Dermis blood vessel endothelial cell (primary cell): ENCODE measurements at regions not wholly inside any gene's neighbourhood (a gene's known extent, or its start where the extent isn't known, plus 50 kb on each side); places are given as distances from the start of the nearest gene placed in this dataset.

ENCODE experiments used
- DNase-seq: peaks from one replicate; pipeline ENCODE4 v3.0.0; 2010

DNA sequence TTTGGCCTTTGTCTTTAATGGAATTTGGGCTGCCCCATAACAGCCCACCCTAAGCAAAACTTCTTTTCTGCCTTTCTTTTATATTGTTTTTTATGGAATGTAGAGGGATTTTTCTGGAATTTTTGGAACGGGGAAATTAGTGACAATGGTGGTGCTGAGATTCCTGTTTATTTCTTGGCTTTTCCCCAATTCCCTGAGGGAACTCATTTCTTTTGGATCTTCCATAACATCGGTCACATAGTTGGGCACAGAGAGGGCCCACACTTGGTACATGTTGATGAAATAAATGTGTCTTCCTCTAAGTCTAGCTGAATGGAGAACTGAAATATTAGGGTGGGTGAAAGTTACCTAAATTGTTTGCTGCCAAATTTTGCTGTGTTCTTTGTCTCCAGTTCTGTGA is 191.6 kb upstream of the TNP1 start:
- DNase-seq = no peak

GRCh38 chr2:217049956-217050355 is 190.1 kb upstream of the TNP1 start:
- DNase-seq = no peak

GRCh38 chr2:217049422-217049821 is 189.6 kb upstream of the TNP1 start:
- no peak for DNase-seq

DNA sequence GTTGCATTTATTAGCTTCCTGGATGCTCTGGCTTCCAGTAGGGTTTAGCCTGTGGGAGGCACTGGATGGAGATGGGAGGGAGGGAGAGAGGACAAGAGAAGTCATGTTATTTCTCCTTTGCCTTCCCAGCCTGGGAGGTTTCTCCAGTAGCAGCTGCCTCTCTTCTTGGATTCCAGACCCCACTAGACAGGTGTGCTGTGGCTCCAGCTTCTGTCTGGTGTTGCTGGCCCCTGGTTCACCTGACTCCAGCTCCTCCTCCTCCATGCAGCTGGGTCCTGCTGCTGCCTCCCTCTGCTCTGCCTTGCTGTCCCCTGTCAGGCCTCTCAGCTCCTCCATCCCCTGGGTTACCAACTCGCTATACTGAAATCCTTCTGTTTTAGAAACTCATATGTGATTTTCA is 188.9 kb upstream of the TNP1 start:
- DNase-seq = no peak

- DNase-seq = no peak
These were observed 187.8 kb upstream of the TNP1 start for GRCh38 chr2:217047631-217048030.

DNA sequence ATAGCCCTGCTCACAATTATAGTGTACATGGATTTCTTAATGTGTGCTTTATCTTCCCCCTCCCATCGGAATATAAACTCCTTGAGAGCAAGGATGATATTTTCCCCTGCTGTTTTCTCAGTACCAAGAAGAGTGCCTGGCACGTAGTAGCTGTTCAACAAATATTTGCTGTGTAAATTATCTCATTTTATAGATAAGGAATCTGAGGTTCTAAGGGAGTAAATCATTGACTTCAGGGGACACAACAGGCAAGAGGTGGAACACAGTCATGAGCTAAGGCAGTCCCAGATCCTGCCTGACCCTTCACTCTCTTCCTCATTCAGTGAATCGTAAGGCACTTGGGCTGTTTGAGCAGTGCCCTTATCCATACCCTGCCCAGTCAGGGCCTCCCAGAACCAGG is 187.3 kb upstream of the TNP1 start:
- DNase-seq = no peak

GRCh38 chr2:217045700-217046475 is 186.0 kb upstream of the TNP1 start:
- DNase-seq = no peak

DNA sequence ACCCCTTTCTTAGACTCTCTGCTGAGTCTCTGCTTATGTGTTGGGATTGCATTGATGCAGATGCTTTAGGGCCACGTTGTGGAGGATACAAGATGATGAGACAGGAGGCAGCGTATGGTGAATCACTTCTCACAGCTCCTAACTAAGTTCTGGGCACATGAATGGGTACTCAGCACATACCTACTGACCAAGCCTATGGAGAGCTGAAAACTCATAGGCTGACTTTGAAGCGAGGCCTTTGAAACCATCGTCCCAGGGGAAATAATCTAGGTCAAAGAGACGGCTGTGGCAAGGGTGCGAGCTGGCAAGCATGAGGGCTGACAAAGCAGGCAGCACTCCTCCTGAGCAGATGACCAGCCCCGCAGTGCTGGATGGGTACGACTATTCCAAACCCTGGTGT is 180.2 kb upstream of the TNP1 start:
- no peak for DNase-seq

DNA sequence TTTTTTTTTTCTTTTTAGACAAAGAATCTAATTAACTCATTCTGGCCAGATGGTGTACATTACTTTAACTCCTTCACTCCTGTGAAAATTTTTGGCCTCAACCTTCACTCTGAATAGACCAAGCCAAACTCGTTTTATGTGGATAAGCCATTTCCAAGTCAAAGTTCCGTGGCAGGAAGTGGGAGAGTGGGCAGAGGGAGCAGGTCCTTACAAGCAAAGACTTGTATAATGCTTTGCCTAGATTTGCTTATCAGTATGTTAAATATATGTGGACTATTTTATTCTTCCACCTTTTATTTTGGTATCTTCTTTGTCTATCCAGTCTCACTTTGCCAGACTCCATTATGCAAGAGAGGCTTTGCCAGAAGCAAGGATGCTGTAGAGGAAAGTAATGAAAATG is 178.1 kb upstream of the TNP1 start:
- DNase-seq = no peak

DNA sequence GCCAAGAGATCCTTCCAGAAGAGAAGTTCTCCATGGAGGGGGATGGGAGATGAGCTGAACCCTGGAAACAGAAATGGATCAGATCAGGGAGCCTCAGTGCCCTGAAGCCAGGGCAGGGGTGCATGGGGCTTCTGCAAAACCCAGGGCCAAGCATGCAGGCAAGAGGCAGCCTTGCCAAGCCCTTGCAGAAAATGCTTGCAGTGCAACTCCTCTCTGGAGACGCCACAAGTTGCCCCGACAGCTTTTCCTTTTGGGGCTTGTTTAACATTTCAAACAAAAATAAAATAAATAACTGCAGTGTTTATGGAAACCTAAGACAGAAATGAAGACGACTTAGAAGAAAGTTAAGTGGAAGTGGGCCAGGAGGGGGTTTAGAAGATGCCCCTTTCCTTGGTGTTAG is 177.5 kb upstream of the TNP1 start:
- DNase-seq = no peak

GRCh38 chr2:217035967-217036366 is 176.1 kb upstream of the TNP1 start:
- DNase-seq = no peak

DNA sequence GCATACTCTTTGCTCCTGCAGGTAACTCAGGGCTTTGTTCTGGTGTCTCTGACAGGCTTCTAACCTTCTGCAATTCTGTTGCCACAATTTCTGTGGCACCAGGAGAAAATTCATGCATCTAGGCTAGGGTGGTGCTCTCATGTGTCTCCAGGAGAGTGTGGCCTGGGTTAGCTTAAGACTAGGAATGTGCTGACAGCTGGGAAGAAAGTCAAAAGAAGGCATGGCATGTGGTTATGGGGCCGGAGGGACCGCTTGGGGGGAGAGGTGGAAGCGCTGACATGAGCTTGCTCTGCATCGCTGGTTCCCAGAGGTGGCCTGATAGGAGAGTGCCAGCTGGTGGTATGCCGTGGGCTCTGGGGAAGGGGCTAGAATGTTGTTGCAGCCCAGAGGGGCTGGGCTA is 173.3 kb upstream of the TNP1 start:
- no peak for DNase-seq

GRCh38 chr2:217031445-217031844 is 171.6 kb upstream of the TNP1 start:
- DNase-seq = no peak

GRCh38 chr2:217030081-217030480 is 170.2 kb upstream of the TNP1 start:
- DNase-seq = no peak

DNA sequence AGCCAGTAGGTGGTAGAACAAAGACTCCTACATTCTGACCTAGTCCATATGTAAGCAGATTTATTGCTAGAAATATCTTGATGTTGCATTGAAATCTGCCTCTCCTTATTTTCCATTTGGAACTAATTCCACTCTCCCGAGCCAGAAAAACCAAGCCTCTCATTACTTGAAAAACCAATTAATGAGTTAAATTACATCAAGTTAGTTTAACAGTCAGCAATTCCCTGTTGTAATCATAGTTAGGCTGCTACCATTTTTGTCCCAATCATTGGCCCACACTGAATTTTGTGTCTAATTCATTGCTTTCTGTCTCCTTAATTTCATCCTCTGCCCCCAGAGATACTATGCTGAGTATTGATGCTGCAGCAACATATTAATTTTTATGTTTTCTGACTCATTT is 168.3 kb upstream of the TNP1 start:
- DNase-seq = no peak

DNA sequence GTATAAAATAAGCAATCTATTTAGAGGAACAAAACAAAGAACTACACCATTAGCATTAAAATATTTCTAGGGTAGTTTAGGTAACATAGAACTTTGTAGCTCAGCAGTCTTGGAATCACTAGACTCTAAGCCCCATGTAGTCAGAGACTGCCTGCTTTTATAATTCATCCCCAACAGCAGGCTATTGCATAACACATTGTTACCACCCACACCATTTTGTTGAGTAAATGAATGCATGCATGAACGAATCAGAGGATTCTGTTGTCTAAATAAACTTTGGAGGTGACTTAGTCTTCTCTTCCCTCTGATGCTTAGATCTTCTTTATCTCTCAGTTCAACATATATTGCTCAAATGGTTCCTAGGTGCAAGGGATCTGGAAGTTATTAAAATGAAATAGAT is 167.6 kb upstream of the TNP1 start:
- no peak for DNase-seq

DNA sequence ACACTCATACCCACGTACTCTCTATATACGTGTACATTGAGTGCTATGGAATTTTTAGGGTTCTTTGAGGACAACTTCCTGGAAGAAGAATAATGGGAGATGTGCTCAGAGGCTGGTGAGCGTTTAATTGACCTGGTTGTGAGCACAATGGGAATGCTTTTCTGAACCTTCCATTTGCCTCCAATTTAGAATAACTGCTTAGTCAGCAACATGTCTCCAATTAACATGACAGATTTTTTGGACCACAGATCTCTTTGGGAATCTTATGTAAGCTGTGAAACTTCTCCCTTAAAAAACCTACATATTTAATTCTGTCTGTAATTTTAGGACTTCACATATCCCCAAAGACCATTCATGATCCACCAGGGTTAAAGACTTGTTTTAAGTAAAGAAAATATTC is 166.7 kb upstream of the TNP1 start:
- no peak for DNase-seq

DNA sequence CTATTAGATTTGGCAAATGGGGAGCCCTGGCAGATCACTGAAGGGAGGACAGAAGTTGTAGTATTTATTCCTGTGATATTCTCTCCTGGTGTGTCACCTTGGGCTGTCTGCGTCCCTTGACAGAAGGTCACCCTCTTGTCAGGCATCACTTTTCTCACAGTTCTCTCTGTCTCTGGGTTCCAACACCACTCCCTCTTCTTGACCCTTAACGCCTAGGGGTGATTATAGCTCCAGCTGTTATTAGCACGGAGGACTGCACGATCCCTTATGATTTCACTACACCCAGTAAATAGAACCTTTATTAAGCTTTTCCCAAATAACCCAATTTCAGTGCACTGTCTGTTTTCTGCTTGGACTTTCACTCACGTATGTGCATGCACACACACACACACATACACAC is 166.3 kb upstream of the TNP1 start:
- no peak for DNase-seq

- DNase-seq = no peak
These were observed 163.7 kb upstream of the TNP1 start for GRCh38 chr2:217023611-217024010.

DNA sequence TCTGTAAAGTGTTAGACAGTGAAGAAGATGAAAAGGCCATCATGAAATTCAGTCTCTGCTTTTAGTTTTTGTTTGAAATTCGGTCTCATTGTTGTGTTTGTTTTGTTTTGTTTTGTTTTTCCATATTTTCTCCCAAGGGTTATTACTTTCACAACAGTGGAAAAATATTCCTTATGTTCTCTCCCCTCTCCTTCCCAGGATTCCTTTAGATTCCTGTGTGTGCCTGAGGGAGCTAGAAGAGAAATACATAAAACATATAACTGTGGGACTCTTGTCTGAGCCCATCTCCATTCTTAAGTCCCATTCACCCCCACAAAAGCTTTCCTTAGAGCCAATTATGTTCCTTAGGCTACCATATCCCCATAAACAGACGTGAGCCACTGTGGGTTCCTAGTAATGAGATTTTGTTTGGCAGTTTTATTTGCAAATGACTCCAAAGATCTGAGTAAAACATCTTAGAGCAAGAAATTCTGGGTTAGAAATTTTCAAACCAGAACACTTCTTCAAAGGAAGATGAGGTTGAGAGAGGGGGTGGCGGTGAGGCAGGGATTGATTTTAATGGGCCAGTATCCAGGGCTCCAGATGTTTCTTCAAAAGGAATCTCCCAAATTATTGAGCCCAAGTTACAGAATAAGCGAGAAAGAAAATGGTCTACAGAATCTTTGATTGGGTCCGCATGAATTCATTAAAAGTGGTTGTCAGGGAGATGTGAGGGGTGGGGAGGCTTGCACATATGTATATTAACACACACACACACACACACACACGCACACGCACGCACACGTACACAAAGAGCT is 157.8 kb upstream of the TNP1 start:
- DNase-seq = no peak

GRCh38 chr2:217016796-217017419 is 157.0 kb upstream of the TNP1 start:
- no peak for DNase-seq

DNA sequence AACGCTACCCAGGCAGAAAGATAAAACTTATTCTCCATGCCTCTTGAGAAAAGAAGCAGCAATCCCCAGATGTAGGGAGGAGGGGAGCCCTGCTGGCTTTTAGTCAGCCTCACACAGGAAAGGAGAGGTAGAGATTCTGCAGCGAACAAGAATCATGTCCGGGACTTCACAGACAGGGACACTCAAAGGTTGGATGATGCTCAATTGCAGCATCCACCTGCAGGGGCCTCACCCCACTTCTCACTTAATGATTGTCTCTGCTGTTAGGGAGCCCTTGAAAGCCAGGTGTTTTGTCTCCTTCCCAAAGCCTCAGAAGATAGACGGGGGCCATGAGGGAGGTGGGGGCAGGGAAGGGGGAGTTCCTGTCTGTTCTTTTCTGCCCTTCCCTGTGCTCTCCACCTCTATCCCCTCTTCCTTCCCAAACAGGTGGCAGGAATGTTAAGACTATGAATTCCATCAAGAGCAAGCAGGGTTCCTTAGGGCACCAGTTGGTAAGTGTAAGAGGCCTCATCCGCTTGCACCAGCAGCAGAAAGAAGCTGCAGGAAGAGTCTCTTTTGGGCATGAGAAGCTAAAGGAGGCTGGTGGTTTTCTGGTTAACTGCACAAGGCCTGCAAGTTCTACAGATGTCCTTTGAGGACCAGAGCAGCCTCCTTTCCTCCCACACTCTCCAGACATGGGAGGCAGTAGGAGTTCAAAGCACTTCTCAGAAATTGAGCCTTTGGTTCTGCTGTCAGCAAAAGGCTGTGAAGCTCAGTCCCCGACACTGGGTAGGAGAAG is 154.7 kb upstream of the TNP1 start:
- DNase-seq = no peak

GRCh38 chr2:217013926-217014325 is 154.1 kb upstream of the TNP1 start:
- no peak for DNase-seq
